Glutamatergic neuron (in vitro differentiated cells): ENCODE measurements at regions not wholly inside any gene's neighbourhood (a gene's known extent, or its start where the extent isn't known, plus 50 kb on each side); places are given as distances from the start of the nearest gene placed in this dataset.

Source experiments
- DNase-seq: peaks from one replicate; pipeline ENCODE4 v3.0.0; 2022
- H3K27ac Mint-ChIP-seq: one replicate; pipeline ENCODE4 v1.8.0; 2020; ENCODE audit warnings: mild to moderate bottlenecking, mixed read lengths, inconsistent platforms; ENCODE audit not compliant: unreplicated experiment
- H3K27me3 Mint-ChIP-seq: one replicate; pipeline ENCODE4 v1.8.0; 2020; ENCODE audit warnings: mild to moderate bottlenecking, moderate library complexity, mixed read lengths, inconsistent platforms; ENCODE audit not compliant: unreplicated experiment
- H3K36me3 Mint-ChIP-seq: one replicate; pipeline ENCODE4 v1.8.0; 2020; ENCODE audit warnings: mild to moderate bottlenecking, mixed read lengths, inconsistent platforms; ENCODE audit not compliant: unreplicated experiment
- H3K4me1 Mint-ChIP-seq: one replicate; pipeline ENCODE4 v1.8.0; 2020; ENCODE audit warnings: mild to moderate bottlenecking, low read depth, mixed read lengths, inconsistent platforms; ENCODE audit not compliant: unreplicated experiment
- H3K4me3 Mint-ChIP-seq: one replicate; pipeline ENCODE4 v1.8.0; 2020; ENCODE audit warnings: mild to moderate bottlenecking, mixed read lengths, inconsistent platforms; ENCODE audit not compliant: unreplicated experiment
- H3K9me3 Mint-ChIP-seq: one replicate; pipeline ENCODE4 v1.8.0; 2020; ENCODE audit warnings: mild to moderate bottlenecking, moderate library complexity, mixed read lengths, inconsistent platforms; ENCODE audit not compliant: unreplicated experiment
- TF ChIP-seq, protein P1 (sequence below): fragments of 200-600 bp; sonication (generic); IDR thresholded peaks from one replicate; pipeline ENCODE4 v1.5.0; 2021; ENCODE audit not compliant: partially characterized antibody, unreplicated experiment

DNA sequence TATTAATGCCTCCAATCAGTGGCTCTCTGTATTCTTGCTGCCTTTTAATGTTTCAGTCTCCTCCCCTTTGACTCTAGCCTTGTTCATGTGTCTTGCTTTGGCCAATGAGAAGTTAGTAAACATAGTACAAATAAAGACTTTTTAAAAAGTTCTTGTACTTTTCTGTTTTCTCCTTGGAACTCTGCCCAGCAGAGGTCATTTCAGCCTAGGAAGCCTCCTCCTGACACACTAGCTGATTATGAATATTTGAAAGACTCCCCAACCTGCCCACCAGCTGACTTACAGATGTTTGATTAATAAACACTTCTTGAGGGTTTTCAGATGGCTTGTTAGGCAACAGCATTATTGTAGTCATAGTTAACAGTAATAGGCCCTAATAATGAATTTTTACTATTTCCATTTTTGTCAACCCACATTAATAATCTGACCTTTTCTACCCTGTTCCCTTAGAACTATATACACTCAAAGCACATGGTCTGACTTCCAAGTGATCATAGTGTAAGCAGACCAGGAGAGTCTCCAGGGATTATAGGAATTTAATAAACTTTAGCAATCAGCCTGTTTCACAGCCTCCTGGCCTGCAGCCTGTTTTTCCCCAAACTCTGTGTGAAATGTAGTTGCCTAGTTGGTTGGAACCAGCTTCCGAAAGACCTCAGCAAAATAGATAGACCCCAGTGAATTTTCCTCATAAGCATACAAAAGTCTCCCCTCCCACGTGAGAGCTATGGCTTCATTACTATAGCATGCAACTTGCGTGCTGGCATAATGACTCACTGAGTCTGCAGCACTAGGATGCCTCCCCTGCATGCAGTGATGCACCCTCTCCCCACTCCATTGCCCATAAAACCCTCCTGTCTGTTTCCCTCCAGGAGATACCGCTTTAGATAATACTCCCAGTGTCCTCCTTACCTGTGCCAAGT is 670.7 kb upstream of the ZNF804A start:
- TF ChIP-seq, protein P1, sequence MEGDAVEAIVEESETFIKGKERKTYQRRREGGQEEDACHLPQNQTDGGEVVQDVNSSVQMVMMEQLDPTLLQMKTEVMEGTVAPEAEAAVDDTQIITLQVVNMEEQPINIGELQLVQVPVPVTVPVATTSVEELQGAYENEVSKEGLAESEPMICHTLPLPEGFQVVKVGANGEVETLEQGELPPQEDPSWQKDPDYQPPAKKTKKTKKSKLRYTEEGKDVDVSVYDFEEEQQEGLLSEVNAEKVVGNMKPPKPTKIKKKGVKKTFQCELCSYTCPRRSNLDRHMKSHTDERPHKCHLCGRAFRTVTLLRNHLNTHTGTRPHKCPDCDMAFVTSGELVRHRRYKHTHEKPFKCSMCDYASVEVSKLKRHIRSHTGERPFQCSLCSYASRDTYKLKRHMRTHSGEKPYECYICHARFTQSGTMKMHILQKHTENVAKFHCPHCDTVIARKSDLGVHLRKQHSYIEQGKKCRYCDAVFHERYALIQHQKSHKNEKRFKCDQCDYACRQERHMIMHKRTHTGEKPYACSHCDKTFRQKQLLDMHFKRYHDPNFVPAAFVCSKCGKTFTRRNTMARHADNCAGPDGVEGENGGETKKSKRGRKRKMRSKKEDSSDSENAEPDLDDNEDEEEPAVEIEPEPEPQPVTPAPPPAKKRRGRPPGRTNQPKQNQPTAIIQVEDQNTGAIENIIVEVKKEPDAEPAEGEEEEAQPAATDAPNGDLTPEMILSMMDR, result no peak
- Mint-ChIP-seq H3K27ac (no peak overlapping the region), H3K4me3 (no peak overlapping the region)

DNA sequence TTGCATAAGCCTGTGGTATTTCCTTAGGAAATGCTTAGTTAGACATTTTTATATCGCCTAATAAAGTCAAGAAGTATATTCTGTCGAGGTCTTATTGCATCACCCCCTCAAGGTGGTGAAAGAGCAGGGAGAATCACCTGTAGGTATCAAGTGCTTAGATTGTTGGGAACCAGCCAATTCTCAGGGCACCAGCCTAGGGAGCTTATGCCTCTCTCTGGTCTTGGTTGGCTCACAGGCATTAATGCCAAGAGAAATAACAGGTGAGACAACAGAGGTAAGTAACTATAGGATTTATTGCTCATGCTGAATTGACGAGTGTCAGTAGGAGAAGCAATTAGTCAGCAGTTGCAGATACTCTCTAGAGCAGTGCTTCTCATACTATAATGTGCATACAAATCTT is 663.3 kb upstream of the ZNF804A start:
- H3K4me3 Mint-ChIP-seq, result no peak overlapping the region
- H3K4me1 Mint-ChIP-seq, result no peaks in the 10 kb centered on the region
- no peak for DNase-seq
- H3K27ac Mint-ChIP-seq, result no peak overlapping the region
- H3K9me3 Mint-ChIP-seq, result peaks cover 5% of the 10 kb centered on the region
- TF ChIP-seq, protein P1, result no peak
- H3K27me3 Mint-ChIP-seq, result no peaks in the 10 kb centered on the region
- no peaks in the 10 kb centered on the region for H3K36me3 Mint-ChIP-seq

More for the DNA sequence above, 670.7 kb upstream of the ZNF804A start:
- Mint-ChIP-seq H3K4me1 (no peaks in the 10 kb centered on the region), H3K36me3 (no peaks in the 10 kb centered on the region), H3K9me3 (peaks cover 3% of the 10 kb centered on the region), H3K27me3 (peaks cover 2% of the 10 kb centered on the region)
- DNase-seq, result no peak

DNA sequence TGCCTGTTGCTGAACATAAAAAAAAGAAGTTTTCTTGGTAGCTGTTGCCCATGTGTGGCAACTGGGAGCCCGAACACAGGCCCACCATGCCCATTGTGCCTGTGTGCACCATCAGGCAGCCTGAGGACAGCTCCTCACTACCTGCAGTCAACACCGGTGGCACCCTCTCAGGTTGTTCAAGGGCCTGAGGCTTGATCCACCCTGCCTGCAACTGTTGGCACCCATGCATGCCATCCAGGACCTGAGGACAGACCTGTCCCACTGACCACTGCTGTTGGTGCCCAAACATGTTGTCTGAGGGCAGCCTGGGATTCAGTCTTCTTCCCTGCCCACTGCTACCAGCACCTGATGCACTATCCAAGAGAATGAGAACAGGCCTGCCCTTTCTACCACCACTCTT is 661.1 kb upstream of the ZNF804A start:
- Mint-ChIP-seq H3K4me3 (no peak overlapping the region), H3K9me3 (peaks cover 5% of the 10 kb centered on the region), H3K4me1 (no peaks in the 10 kb centered on the region), H3K36me3 (no peaks in the 10 kb centered on the region), H3K27me3 (no peaks in the 10 kb centered on the region), H3K27ac (no peak overlapping the region)
- TF ChIP-seq, protein P1, result no peak
- no peak for DNase-seq

DNA sequence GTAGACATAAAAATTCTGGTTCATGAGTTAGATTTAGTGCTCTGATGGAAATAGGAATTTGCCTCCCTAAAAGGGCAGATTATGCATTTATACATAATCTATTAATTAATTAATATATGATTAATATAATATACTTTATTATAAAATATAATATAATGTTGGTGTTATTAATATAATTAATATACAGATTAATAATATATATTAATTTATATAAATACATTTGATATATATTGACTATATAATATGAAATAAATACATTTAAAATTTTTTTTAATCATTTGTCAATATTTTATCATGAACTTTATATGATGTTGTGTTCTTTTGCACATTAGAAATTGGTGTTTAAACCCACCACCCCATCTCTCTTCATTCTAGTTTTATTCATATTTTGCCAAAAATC is 652.1 kb upstream of the ZNF804A start:
- Mint-ChIP-seq H3K4me3 (no peak overlapping the region), H3K4me1 (no peaks in the 10 kb centered on the region)
- TF ChIP-seq, protein P1, result no peak

DNA sequence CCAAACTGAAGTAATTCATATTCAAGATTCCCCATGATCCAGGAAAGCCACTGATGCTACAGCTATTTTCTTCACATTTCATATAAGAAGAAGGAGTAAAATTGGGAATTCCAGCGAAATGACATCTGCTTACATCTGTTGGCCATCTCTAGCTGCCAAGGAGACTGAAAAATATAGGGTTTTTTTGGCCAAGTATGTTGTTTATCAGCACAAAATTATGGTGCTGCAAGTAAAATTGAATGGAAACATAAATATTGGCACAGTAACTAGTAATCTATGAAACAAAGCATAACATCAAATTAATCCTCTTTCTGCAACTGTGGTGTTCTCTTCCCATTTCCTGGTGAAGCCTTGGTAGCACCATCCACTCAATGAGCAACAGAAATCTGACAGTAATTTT is 649.5 kb upstream of the ZNF804A start:
- DNase-seq, result no peak
- Mint-ChIP-seq H3K27me3 (no peaks in the 10 kb centered on the region), H3K36me3 (no peaks in the 10 kb centered on the region), H3K27ac (no peak overlapping the region), H3K9me3 (no peaks in the 10 kb centered on the region), H3K4me1 (no peaks in the 10 kb centered on the region), H3K4me3 (no peak overlapping the region)
- TF ChIP-seq, protein P1, result no peak

More for the DNA sequence above, 652.1 kb upstream of the ZNF804A start:
- H3K36me3 Mint-ChIP-seq, result no peaks in the 10 kb centered on the region
- no peaks in the 10 kb centered on the region for H3K9me3 Mint-ChIP-seq
- no peak for DNase-seq
- no peaks in the 10 kb centered on the region for H3K27me3 Mint-ChIP-seq
- no peak overlapping the region for H3K27ac Mint-ChIP-seq
